NCI-H2081 treated with DMSO at 0.1 percent for 48 hours (cell line): ENCODE measurements at regions not wholly inside any gene's neighbourhood (a gene's known extent, or its start where the extent isn't known, plus 50 kb on each side); places are given as distances from the start of the nearest gene placed in this dataset.

Source experiments
- DNase-seq: peaks from one replicate; lab custom pipeline; 2025; lab: John Stamatoyannopoulos, UW

- no peak for DNase-seq
These were observed 50.6 kb downstream of the SLIT2 start for GRCh38 chr4:20302336-20302735.

DNA sequence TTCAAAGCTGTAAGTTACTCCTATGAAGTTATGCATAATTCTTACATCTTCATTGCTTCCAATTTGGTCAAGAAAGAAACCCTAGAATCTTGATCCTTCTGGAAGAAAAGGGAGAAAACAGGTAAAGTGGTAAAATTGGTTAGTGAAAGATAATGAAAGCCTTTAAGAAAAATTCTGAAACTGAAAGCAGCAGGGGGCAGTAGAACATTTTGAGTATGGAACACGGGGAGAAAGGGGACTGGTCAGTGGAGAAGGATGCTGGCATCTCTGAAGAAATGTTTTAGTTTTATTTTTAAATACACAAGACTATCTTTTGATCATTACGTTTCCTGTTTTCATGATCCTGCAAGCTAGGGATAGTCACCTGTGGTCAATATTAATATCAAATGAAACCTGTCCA is 54.3 kb downstream of the SLIT2 start:
- DNase-seq = peak; percentile 12

GRCh38 chr4:20311856-20312255 is 60.2 kb downstream of the SLIT2 start:
- DNase-seq = no peak

DNA sequence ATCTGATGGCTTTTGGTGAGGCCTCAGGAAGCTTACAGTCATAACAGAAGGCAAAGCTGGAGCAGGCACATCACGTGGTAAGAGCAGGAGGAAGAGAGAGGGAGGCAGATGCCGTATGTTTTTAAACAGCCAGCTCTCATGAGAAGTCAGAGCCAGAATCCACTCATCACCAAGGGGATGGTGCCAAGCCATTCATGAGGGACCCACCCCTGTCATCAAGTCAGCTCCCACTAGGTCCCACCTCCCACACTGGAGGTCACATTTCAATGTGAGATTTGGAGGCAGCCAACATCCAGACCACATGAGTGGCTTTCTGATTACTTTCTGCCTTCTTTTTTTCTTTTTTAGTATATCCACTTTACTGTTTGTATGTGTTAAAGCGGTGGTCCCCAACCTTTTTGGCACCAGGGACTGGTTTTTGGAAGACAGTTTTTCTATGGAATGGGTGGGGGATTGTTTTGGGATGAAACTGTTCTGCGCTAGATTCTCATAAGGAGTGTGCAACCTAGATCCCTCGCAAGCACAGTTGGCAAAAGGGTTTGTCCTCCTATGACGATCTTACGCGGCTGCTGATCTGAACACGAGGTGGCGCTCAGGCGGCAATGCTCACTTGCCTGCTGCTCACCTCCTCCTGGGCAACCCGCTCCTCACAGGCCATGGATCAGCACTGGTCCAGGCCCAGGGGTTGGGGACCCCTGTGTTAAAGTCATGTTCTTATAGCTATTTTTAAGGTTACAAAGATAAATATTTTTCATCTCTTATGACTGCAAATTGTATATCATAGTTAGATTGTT is 61.7 kb downstream of the SLIT2 start:
- DNase-seq = no peak

GRCh38 chr4:20317424-20317985 is 65.8 kb downstream of the SLIT2 start:
- DNase-seq = no peak

GRCh38 chr4:20318001-20318908 is 66.5 kb downstream of the SLIT2 start:
- no peak for DNase-seq

DNA sequence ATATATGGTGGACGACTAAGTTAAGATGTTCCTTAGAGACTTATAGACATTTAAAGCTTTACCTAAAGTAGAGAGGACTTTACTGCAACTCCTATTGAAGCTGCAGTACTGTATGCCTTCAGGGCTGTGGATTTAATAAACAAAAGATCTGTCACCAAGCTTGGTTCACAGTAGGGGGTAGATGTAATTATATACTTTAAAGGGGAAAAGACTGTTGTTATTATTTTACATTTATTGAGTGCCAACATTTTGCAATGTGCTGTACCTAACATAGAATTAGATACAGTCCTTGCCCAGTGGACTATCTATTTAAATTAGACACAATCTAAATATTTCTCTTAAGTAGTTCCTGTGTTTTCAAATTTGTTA is 67.2 kb downstream of the SLIT2 start:
- peak; percentile 97 for DNase-seq

DNA sequence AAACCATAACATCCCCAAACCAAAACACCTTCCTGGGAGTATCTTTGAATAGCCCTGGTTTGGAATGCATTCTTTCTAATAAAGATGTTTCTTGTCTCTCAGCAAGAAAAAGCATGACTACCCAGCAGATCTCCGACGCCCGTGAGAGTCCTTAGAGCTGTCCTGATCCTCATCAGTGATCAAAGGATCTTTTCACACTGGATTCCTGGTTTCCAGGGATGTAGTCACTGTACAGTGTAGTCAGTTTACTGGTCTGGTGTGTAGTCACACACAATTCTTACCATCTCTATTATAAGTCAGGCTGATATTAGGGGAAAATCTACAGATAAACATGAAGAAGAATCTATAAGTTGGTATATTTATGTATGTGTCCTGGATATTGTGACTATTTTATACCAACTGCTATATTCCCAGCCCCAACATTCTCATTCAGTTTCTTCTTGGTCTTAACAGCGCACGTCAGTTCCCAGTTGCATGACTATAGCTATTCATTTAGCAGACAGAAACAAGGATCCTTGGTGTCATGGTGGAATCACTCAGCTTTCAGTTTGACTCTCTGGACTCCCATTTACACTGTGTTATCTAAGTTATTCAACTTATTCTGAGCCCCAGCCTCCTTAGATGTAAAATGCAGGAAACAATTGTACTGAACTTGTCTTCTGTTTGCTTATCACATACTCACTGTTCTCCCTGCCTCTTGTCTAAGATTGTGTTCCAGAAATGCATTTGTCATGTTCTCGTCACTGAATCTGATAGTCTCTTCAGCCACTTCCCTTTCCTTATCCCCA is 68.3 kb downstream of the SLIT2 start:
- DNase-seq = no peak

GRCh38 chr4:20323991-20324390 is 72.3 kb downstream of the SLIT2 start:
- no peak for DNase-seq

DNA sequence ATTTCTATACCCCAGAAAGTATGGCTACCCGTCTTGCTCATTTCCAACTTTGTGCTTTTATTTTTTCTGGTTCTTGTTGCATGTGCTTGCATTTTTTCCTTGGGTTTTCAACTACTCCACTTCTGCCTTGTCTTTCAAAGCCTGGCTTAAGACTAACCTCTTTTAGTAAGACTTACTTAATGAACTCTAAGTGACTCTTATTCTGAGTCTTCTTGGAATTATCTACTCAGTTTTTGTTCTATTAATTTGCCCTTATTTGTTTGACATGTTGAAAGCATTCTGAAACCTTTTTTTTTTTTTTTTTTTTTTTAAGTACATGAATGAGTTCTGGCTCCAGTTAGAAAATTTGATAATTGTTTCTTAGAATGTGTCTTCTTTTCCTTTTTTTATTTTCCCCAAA is 74.8 kb downstream of the SLIT2 start:
- DNase-seq = no peak

- DNase-seq = no peak
These were observed 75.3 kb downstream of the SLIT2 start for GRCh38 chr4:20326977-20327376.

DNA sequence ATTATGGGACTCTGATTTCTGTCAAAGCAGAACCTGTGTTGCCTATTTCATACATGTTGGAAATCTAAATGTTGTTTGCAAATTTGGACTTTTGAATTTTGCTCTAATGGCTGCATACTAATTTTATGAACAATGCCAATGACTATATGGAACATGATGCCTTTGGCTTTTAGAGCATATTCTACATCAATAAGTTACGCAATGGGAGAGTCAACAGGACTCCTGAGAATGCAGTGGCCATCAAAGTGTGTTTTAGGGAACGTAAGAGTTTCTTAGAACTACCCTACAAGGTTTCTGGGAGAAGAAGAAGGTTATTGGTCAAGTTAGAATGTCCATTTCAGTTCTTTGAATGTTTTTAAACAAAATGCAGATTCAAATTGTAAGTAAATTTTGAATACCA is 76.1 kb downstream of the SLIT2 start:
- DNase-seq = no peak

- DNase-seq = no peak
These were observed 79.9 kb downstream of the SLIT2 start for GRCh38 chr4:20331642-20332041.

DNA sequence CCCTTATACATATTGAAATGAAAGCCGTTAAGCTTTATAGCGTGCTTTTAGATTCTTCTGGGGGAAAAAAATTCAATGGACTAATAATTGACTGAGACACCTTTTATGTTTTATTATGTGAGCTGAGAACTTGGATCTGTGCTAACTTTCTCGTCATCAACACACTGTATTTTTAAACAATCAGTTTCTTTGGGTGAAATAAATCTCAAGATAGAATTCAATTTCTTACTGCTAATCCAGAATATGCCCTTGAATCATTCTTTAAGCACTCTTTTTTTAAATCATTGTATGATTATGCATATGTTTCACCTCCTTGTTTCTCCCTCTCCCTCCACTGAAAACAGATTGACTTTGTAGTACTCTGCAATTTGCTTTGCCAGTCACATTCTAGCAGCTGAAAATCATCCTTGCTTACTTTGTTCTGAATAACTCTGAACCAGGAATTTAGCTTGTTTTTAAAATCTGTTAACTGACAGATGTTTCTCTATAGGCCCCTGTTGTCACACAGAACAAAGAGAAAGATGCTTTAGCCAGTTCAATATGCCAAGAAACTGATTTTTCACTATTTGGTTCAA is 81.5 kb downstream of the SLIT2 start:
- DNase-seq = no peak

DNA sequence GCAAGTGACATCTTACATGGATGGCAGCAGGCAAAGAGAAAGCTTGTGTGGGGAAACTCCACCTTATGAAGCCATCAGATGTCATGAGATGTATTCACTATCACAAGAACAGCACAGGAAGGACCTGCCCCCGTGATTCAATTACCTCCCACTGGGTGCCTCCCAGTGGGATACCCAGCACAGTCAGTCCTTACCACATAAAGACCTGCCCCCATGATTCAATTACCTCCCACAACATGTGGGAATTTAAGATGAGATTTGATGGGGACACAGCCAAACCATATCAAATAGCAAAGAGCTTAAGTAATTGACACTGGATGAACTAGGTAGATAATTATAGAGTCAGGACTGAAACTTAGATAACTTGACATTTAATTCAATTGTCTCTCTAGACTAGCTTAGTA is 85.6 kb downstream of the SLIT2 start:
- DNase-seq = no peak

- no peak for DNase-seq
These were observed 87.1 kb downstream of the SLIT2 start for GRCh38 chr4:20338841-20339240.

DNA sequence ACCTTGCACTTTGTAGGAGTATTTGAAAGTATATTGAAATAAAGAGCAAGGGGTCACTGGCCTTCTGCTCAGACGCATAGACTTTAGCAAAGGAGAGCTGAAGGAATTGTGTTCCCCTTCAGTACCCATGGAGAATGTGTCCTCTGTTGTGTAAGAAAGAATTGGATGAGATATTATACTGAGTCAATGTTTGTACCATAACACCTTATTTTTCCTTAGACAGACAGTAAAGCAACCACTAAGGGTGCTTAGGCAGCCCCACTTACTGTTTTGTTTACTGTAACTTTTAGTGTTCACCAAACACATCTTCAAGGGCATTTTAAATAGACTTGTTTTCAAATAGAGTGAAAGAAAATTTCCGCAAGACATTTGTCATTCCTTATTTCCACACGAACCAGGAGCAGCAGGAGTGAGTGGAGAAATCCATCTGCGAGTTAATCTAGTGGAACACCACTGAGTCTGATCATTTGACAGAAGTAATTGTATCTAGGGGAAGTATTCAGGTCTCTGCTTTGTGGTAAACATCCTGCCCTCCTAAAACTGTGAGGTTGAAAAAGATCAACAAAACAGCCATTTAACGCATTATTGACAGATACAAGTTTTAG is 89.5 kb downstream of the SLIT2 start:
- DNase-seq = no peak

DNA sequence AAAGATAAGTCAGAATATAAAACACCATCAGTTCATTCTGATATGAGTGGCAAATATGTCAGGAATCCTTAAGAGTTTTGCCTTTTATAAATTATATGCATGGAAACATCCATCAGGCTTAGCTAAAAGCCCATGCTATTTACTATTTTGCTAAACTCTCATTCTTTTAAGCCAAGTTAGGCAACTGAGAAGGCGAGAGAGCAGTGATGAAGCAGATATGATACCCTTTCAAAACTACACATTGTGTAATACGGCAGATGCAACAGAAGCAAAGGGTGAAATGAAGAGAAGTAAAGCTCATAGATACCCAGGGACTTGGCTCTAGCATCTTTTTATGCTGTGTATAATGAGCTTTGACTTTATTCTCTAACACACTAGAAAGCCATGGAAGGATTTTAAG is 95.8 kb downstream of the SLIT2 start:
- no peak for DNase-seq

DNA sequence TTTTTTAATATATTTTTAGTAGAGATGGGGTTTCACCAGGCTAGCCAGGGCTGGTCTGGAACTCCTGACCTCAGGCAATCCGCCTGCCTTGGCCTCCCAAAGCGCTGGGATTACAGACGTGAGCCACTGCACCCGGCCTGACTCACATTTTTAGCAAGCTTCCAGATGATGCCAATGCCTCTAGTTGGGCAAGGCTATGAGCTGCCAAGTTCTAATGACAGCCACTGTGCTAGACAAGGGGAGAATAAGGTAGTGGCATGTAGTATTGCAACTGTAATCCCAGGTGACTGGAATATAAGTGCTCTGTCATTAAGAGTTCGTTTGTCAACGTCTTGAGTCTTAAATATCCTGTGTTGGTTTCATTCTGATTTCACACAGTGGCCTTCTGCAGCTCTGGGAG is 96.7 kb downstream of the SLIT2 start:
- no peak for DNase-seq

DNA sequence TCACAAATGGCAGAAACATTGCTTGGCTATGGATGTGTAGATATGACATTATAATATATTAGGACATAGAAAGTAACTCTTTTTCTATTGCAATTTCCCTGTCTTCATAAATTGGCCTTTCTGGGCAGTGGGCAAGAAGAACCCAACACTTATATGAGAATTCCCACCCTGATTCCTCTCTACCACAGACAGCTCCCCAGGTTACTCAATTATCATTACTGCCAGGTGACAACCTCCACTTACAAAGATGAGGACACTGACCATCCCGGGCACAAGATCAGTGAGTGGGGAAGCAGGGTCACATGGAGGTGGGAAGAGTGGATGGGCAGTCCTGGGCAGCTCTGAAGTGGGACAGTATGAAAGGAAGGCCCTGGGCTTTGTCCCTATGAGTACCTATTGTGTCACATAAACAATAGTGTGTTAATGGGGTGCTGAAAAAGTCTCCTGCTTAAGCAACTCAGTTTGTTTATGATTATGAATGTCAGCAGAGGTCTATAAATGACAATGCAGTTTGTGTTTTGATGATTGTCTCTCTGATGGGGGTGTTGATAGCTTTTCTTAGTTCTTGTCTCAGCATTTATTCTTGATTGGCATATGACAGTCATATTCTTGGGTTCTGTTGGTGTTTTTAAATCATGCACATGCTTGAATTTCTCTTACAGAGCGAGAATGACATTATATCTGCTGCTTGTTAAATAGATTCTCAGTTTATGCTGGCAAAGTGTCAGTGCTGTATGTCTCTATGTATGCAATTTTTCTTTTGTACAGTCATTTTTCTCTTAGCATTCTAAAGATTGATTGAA is 99.9 kb downstream of the SLIT2 start:
- DNase-seq = no peak

- DNase-seq = no peak
These were observed 100.4 kb downstream of the SLIT2 start for GRCh38 chr4:20352163-20352431.
